ENCODE measurements at regions not wholly inside any gene's neighbourhood (a gene's known extent, or its start where the extent isn't known, plus 50 kb on each side); places are given as distances from the start of the nearest gene placed in this dataset.

DNA sequence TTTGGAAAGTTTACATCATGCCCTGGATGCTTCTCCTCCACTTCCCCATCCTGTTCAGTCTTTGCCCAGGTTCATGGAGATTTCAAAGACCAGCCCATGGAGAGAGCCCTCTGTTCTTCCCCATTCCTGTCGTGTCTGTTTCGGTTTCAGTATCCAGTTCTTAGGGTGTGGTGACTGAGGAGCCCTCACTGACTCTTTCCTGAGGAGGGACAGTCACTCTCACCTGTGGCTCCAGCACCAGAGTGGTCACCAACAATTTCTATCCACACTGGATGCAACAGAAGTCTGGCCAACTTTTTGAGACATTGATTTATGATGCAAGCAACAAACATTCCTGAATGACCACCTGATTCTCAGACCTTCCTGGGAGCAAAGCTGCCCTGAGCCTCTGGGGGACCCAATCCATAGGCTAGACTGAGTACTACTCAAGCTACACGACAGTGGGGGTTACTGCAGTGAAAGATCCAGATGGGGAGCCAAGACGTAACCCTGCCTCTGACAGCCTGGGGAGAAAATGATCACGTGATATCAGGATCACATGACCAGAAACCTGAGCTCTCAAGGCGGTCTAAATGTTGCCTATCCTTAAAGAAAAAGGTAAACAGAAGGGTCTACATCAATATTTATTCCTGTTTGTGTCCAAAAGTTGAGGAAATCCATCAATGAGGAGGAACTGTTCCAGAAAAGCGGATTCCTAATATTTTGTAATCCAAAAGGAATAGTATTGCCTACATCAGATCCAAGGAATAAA lies 76.2 kb upstream of the VPREB1 start:
- no peak for DNase-seq (ENCODE audit: extremely low spot score in 2 of 2)
- Histone ChIP-seq H3K36me3 (no peaks in the 10 kb centered on the region), H3K4me1 (no peaks in the 10 kb centered on the region), H3K9me3 (no peaks in the 10 kb centered on the region), H3K4me3 (no peak overlapping the region), H3K27ac (no peak overlapping the region), H3K27me3 (no peaks in the 10 kb centered on the region)
- intact Hi-C loops (cut with DNase I): no loop called here
- TF ChIP-seq, protein P1, sequence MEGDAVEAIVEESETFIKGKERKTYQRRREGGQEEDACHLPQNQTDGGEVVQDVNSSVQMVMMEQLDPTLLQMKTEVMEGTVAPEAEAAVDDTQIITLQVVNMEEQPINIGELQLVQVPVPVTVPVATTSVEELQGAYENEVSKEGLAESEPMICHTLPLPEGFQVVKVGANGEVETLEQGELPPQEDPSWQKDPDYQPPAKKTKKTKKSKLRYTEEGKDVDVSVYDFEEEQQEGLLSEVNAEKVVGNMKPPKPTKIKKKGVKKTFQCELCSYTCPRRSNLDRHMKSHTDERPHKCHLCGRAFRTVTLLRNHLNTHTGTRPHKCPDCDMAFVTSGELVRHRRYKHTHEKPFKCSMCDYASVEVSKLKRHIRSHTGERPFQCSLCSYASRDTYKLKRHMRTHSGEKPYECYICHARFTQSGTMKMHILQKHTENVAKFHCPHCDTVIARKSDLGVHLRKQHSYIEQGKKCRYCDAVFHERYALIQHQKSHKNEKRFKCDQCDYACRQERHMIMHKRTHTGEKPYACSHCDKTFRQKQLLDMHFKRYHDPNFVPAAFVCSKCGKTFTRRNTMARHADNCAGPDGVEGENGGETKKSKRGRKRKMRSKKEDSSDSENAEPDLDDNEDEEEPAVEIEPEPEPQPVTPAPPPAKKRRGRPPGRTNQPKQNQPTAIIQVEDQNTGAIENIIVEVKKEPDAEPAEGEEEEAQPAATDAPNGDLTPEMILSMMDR (IDR thresholded peaks at IDR 0.05): no peak
- TF ChIP-seq POLR2A (IDR thresholded peaks at IDR 0.05) (no peak), POLR2AphosphoS5 (IDR thresholded peaks at IDR 0.05; ENCODE audit: insufficient read depth in 1 of 2, low read depth in 1 of 2) (no peak)

DNA sequence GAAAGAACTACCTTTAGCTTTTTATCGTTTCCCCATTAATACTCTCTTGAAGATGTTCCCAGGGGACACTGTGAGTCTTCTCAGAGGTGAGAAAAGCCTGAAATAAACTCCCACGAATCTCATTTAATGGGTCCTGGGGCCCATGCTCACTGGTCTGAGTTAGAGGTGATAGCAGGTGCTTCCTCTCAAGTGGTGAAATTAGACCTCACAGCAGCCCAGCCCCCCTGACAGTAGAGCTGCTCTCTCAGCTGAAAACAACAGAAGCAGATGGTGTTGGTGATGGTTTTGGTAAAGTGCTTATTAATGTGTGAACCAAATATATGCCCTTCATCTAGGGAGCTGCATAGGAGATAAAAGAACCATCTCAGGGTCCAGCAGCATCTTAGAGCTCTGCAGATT lies 76.8 kb upstream of the VPREB1 start:
- DNase-seq (ENCODE audit: extremely low spot score in 2 of 2): no peak
- H3K9me3 ChIP-seq: no peaks in the 10 kb centered on the region
- no peaks in the 10 kb centered on the region for H3K36me3 ChIP-seq
- H3K4me3 ChIP-seq: no peak overlapping the region
- TF ChIP-seq, protein P1 (IDR thresholded peaks at IDR 0.05): no peak
- no peak for TF ChIP-seq POLR2A (IDR thresholded peaks at IDR 0.05)
- no peak for TF ChIP-seq POLR2AphosphoS5 (IDR thresholded peaks at IDR 0.05; ENCODE audit: insufficient read depth in 1 of 2, low read depth in 1 of 2)
- H3K4me1 ChIP-seq: no peaks in the 10 kb centered on the region
- H3K27ac ChIP-seq: no peak overlapping the region
- no peaks in the 10 kb centered on the region for H3K27me3 ChIP-seq
- intact Hi-C loops (cut with DNase I): no loop called here

DNA sequence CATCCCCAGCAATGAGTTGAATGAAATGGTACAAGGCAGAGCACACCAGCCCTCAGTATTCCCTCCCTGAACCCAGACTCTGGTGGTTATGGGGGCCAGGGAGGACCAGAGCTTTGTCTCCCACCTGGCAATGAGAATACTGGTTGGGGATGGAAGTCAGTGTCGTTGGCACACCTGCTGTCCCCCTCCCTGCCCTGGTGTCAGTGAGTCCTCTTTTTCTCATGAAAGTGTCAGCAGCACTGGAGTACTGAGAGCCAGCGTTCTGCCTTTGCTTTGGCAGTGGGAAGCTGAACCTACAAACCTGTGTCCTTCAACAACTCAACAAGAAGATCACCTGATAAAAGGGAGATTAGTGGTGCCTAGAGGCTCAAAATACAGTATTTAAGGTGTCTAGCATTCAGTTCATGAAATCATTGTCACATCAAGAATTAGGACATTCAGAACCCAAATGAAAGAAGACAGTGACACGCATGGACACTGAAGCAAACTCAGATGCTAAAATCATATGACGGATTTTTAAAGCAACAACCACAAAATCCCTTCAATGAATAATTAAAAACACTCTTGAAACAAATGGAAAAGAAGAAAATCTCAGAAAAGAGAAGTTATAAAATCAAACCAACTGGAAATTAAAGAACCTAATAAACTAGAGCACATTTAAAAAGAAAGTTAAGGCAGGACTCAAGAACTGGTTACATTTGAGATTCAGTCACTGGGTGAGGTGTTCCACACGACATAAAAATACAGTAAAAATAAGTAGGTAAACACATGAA lies 77.5 kb upstream of the VPREB1 start:
- H3K4me1 ChIP-seq: no peaks in the 10 kb centered on the region
- H3K36me3 ChIP-seq: no peaks in the 10 kb centered on the region
- no peaks in the 10 kb centered on the region for H3K27me3 ChIP-seq
- no peak for DNase-seq (ENCODE audit: extremely low spot score in 2 of 2)
- no peak overlapping the region for H3K4me3 ChIP-seq
- H3K9me3 ChIP-seq: no peaks in the 10 kb centered on the region
- intact Hi-C loops (cut with DNase I): no loop called here
- TF ChIP-seq POLR2AphosphoS5 (IDR thresholded peaks at IDR 0.05; ENCODE audit: insufficient read depth in 1 of 2, low read depth in 1 of 2) (no peak), POLR2A (IDR thresholded peaks at IDR 0.05) (no peak)
- TF ChIP-seq, protein P1 (IDR thresholded peaks at IDR 0.05): no peak
- no peak overlapping the region for H3K27ac ChIP-seq

DNA sequence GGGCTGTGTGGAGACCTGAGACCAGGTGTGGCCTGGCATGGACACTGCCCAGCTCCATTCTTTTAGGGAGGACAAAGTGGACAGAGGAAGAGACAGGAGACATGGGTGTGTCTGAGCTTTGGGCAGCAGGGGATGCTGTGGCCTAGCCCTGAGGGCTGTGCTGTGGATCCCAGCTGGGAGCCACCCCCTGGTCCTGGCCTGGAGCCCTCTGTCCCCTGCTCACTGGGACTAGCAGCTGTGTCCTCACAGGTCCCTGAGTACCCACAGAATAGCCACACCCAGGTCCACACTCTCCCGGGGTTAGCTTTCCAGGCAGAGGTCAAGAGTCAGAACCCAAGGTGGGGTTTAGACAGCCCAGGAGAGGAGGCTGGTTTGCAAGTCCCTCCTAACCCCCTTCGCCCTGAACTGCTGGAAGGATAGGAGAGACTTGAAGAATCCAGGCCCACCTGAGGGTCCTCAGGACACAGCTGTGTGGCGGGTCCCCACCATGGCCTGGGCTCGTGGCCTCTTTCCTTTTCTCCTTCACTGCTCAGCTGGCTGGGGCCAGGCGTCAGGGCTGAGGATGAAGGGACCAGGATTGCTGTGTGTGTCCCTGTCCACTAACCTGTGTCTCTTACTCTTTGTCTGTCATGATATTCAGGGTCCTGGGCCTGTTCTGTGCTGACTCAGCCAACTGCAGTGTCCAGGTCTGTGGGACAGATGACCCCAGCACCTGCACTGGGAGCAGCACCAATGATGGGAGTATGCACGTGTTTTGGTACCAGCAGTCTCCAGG lies 78.5 kb upstream of the VPREB1 start:
- Histone ChIP-seq H3K27me3 (no peaks in the 10 kb centered on the region), H3K36me3 (no peaks in the 10 kb centered on the region), H3K4me1 (no peaks in the 10 kb centered on the region), H3K4me3 (no peak overlapping the region), H3K27ac (no peak overlapping the region), H3K9me3 (no peaks in the 10 kb centered on the region)
- DNase-seq (ENCODE audit: extremely low spot score in 2 of 2): no peak
- intact Hi-C loops (cut with DNase I): no loop called here
- TF ChIP-seq POLR2AphosphoS5 (IDR thresholded peaks at IDR 0.05; ENCODE audit: insufficient read depth in 1 of 2, low read depth in 1 of 2) (no peak), POLR2A (IDR thresholded peaks at IDR 0.05) (no peak)
- TF ChIP-seq, protein P1 (IDR thresholded peaks at IDR 0.05): no peak

All from vagina (tissue), 2 donors.